SK-N-SH (cell line): ENCODE measurements at regions not wholly inside any gene's neighbourhood (a gene's known extent, or its start where the extent isn't known, plus 50 kb on each side); places are given as distances from the start of the nearest gene placed in this dataset.

Experiments used
- CHD2 ChIP-seq: fragments of 150-350 bp; IDR thresholded peaks from 2 replicates; pipeline ENCODE4 v1.6.1; 2018; ENCODE audit warnings: low read length; ENCODE audit not compliant: partially characterized antibody
- CTCF ChIP-seq: fragments of 200-600 bp; sonication (generic); IDR thresholded peaks from 2 replicates; pipeline ENCODE4 v1.6.1; 2017; ENCODE audit warnings: antibody characterized with exemption, mild to moderate bottlenecking, moderate library complexity
- EP300 ChIP-seq, 2 experiments: IDR thresholded peaks; 2 replicates each; pipeline versions ENCODE4 v1.4.0 to v1.6.1; 2012; ENCODE audit warnings: borderline replicate concordance in 1 of 2, low read depth in 1 of 2, low read length in 1 of 2
- FOXM1 ChIP-seq: IDR thresholded peaks from 2 replicates; pipeline ENCODE4 v1.4.0; 2012; ENCODE audit warnings: low read depth, mild to moderate bottlenecking
- MAX ChIP-seq: IDR thresholded peaks from 2 replicates; pipeline ENCODE4 v1.4.0; 2012; ENCODE audit warnings: low read depth
- MXI1 ChIP-seq: IDR thresholded peaks from 2 replicates; pipeline ENCODE4 v1.6.1; 2012; ENCODE audit warnings: mild to moderate bottlenecking, low read depth, low read length, improper control_type of control experiment
- NFIC ChIP-seq: IDR thresholded peaks from 2 replicates; pipeline ENCODE4 v1.4.0; 2012; ENCODE audit warnings: borderline replicate concordance
- POLR2AphosphoS5 ChIP-seq: IDR thresholded peaks from 2 replicates; pipeline ENCODE4 v1.6.1; 2012; ENCODE audit warnings: low read depth, low read length
- RAD21 ChIP-seq: IDR thresholded peaks from 2 replicates; pipeline ENCODE4 v1.6.1; 2012; ENCODE audit warnings: mild to moderate bottlenecking, low read length
- RCOR1 ChIP-seq: fragments of 150-350 bp; IDR thresholded peaks from 2 replicates; pipeline ENCODE4 v1.6.1; 2017; ENCODE audit warnings: antibody characterized with exemption, low read length
- REST ChIP-seq: IDR thresholded peaks from 2 replicates; pipeline ENCODE4 v1.6.1; 2012; ENCODE audit warnings: mild to moderate bottlenecking, low read depth, low read length, moderate library complexity
- SIN3A ChIP-seq: IDR thresholded peaks from 2 replicates; pipeline ENCODE4 v1.6.1; 2012; ENCODE audit warnings: low read depth, mild to moderate bottlenecking, low read length, moderate library complexity, borderline replicate concordance
- TEAD4 ChIP-seq: IDR thresholded peaks from 2 replicates; pipeline ENCODE4 v1.4.0; 2012; ENCODE audit warnings: mild to moderate bottlenecking, borderline replicate concordance; ENCODE audit not compliant: insufficient read depth

GRCh38 chr7:12987238-12987637 is 299.8 kb downstream of the ARL4A start:
- TF ChIP-seq CTCF (no peak), SIN3A (no peak), REST (no peak), FOXM1 (no peak), NFIC (no peak), POLR2AphosphoS5 (no peak), RAD21 (no peak), EP300 (IDR thresholded peaks at IDR 0.05; ENCODE audit: borderline replicate concordance in 1 of 2, low read depth in 1 of 2, low read length in 1 of 2) (no peak), MXI1 (no peak), CHD2 (no peak), RCOR1 (no peak), MAX (no peak), TEAD4 (no peak)
